Activated CD4-positive, alpha-beta memory T cell treated with anti-CD3 and anti-CD28 coated beads for 36 hours (primary cell): ENCODE measurements at regions not wholly inside any gene's neighbourhood (a gene's known extent, or its start where the extent isn't known, plus 50 kb on each side); places are given as distances from the start of the nearest gene placed in this dataset.

Experiments used
- CTCF ChIA-PET: fragments of 350-600 bp; sonication (Branson Sonifier 250); formaldehyde crosslinking; loops from one replicate; lab custom pipeline; 2021; ENCODE audit warnings: antibody characterized with exemption, inconsistent platforms; lab: Charles Lee
- POLR2A ChIA-PET: fragments of 350-600 bp; sonication (Branson Sonifier 250); formaldehyde crosslinking; loops from one replicate; lab custom pipeline; 2021; ENCODE audit warnings: antibody characterized with exemption; lab: Charles Lee
- DNase-seq: peaks from one replicate; pipeline ENCODE4 v3.0.0-alpha.2; 2020
- H3K27ac Mint-ChIP-seq: one replicate; pipeline ENCODE4 v1.8.0; 2021; ENCODE audit warnings: mixed read lengths
- H3K27me3 Mint-ChIP-seq: one replicate; pipeline ENCODE4 v1.8.0; 2021; ENCODE audit warnings: mixed read lengths
- H3K36me3 Mint-ChIP-seq: one replicate; pipeline ENCODE4 v1.8.0; 2021; ENCODE audit warnings: mixed read lengths
- H3K4me1 Mint-ChIP-seq: one replicate; pipeline ENCODE4 v1.8.0; 2021; ENCODE audit warnings: low read depth, mixed read lengths
- H3K4me3 Mint-ChIP-seq: one replicate; pipeline ENCODE4 v1.8.0; 2021; ENCODE audit warnings: mild to moderate bottlenecking, mixed read lengths
- H3K9me3 Mint-ChIP-seq: one replicate; pipeline ENCODE4 v1.8.0; 2021; ENCODE audit warnings: mixed read lengths
- intact Hi-C: fragments of 100-400 bp; cut with micrococcal nuclease; formaldehyde crosslinking; loops from one replicate; pipeline ENCODE4 v1.15.1; 2023

- Mint-ChIP-seq H3K4me1 (peaks cover 3% of the 10 kb centered on the region), H3K9me3 (no peaks in the 10 kb centered on the region), H3K27ac (no peak overlapping the region), H3K27me3 (peaks cover 2% of the 10 kb centered on the region), H3K4me3 (no peak overlapping the region), H3K36me3 (no peaks in the 10 kb centered on the region)
- intact Hi-C loops = no loop called here
- DNase-seq = no peak
- POLR2A ChIA-PET = no interaction called here
- CTCF ChIA-PET = no interaction called here
Measured at GRCh38 chr15:77749236-77749997, 116.7 kb upstream of the LINGO1 start.

GRCh38 chr15:77748078-77749064, 115.7 kb upstream of the LINGO1 start:
- intact Hi-C loops = no loop called here
- H3K9me3 Mint-ChIP-seq = no peaks in the 10 kb centered on the region
- ChIA-PET CTCF (no interaction called here), POLR2A (no interaction called here)
- H3K27ac Mint-ChIP-seq = no peak overlapping the region
- peaks cover 3% of the 10 kb centered on the region for H3K4me1 Mint-ChIP-seq
- H3K36me3 Mint-ChIP-seq = no peaks in the 10 kb centered on the region
- no peak overlapping the region for H3K4me3 Mint-ChIP-seq
- peaks cover 2% of the 10 kb centered on the region for H3K27me3 Mint-ChIP-seq
- no peak for DNase-seq

- CTCF ChIA-PET = no interaction called here
- Mint-ChIP-seq H3K36me3 (no peaks in the 10 kb centered on the region), H3K9me3 (no peaks in the 10 kb centered on the region), H3K27ac (no peak overlapping the region), H3K4me3 (no peak overlapping the region), H3K4me1 (peaks cover 3% of the 10 kb centered on the region), H3K27me3 (peaks cover 2% of the 10 kb centered on the region)
- intact Hi-C loops = no loop called here
- no peak for DNase-seq
- POLR2A ChIA-PET = no interaction called here
Measured at GRCh38 chr15:77747175-77748077, 114.7 kb upstream of the LINGO1 start.

DNA sequence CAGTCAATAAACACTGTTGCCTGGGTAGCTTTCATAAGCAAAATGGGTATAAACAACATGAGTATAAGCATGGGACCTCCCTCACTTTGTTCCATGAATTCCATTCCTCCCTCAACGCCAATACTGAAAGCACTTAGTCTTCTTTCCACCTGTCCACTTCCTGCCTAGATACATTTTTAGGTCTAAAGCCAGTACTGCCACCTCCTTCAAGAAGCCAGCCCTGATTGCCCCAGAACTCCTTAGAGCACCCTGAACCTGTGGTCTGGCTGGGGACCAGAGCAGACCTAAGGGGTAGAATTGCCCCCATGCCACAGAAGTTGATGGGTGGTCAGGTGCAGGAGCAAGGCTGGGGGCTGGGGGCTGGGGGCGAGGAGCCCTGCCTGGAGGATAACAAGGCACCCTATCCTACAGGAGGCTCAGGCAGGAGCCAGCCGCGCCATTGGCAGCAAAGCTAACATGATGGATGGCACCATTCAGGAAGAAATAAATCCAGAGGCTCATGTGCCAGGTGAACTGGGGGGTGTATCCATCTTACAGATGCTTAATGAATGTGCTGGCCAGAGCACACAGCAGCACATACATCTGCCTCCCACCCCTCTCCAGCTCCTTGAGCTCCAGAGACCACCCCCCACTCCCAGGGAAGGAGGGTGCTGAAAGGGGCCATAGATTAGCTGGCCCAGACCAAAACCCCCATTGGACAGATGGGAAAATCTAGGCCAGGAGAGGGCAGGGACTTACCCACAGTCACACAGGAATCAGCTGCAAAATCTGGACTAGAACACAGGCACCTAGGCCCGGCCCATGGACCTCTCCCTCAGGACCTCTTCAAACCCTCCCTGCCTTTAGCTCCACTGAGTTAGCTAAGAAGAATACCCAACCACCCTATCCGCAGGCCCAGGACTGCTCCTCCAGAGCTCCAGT, 113.8 kb upstream of the LINGO1 start:
- Mint-ChIP-seq H3K27me3 (peaks cover 2% of the 10 kb centered on the region), H3K27ac (no peak overlapping the region), H3K4me1 (peaks cover 3% of the 10 kb centered on the region), H3K4me3 (no peak overlapping the region), H3K9me3 (no peaks in the 10 kb centered on the region), H3K36me3 (no peaks in the 10 kb centered on the region)
- ChIA-PET POLR2A (no interaction called here), CTCF (interaction anchor here (0.7 kb wide), 1 partner anchor 113 kb away, joined by 3 read pairs; no protein-coding TSS in a partner anchor)
- intact Hi-C loops = no loop called here
- no peak for DNase-seq

GRCh38 chr15:77744398-77744797, 111.7 kb upstream of the LINGO1 start:
- Mint-ChIP-seq H3K4me3 (no peak overlapping the region), H3K4me1 (peaks cover 3% of the 10 kb centered on the region), H3K27me3 (peaks cover 6% of the 10 kb centered on the region), H3K9me3 (no peaks in the 10 kb centered on the region), H3K27ac (no peak overlapping the region), H3K36me3 (no peaks in the 10 kb centered on the region)
- ChIA-PET CTCF (no interaction called here), POLR2A (no interaction called here)
- DNase-seq = no peak
- intact Hi-C loops = no loop called here

DNA sequence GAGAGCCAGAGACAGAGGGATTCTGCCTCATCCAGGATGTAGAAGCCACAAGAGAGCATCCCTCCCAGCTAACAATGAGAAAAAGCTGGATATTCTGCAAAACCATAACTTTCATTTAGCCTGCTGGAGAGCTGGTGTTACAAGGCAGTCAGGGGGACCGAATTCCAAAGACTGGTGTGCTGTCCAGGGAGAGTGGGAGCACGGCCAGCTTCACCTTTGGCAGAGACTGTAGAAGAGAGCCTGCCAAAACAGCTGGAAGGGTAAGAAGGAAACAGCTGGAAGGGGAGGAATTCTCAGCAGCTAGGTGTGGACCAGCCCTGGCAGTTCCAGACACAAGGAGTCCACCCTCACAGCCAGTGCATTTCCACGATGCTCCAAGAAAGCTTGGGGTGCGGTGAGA, 109.9 kb upstream of the LINGO1 start:
- POLR2A ChIA-PET = no interaction called here
- no peak for DNase-seq
- Mint-ChIP-seq H3K27me3 (peaks cover 7% of the 10 kb centered on the region), H3K9me3 (no peaks in the 10 kb centered on the region), H3K27ac (no peak overlapping the region), H3K4me3 (no peak overlapping the region), H3K4me1 (peaks cover 3% of the 10 kb centered on the region), H3K36me3 (no peaks in the 10 kb centered on the region)
- intact Hi-C loops = no loop called here
- CTCF ChIA-PET = no interaction called here

- ChIA-PET CTCF (no interaction called here), POLR2A (no interaction called here)
Measured at GRCh38 chr15:77742127-77742526, 109.4 kb upstream of the LINGO1 start.

GRCh38 chr15:77741106-77741505, 108.4 kb upstream of the LINGO1 start:
- no peak overlapping the region for H3K4me3 Mint-ChIP-seq
- ChIA-PET CTCF (no interaction called here), POLR2A (no interaction called here)
- H3K27ac Mint-ChIP-seq = no peak overlapping the region
- H3K9me3 Mint-ChIP-seq = no peaks in the 10 kb centered on the region
- no peaks in the 10 kb centered on the region for H3K36me3 Mint-ChIP-seq
- H3K4me1 Mint-ChIP-seq = no peaks in the 10 kb centered on the region
- intact Hi-C loops = no loop called here
- no peak for DNase-seq
- H3K27me3 Mint-ChIP-seq = peaks cover 8% of the 10 kb centered on the region

More at GRCh38 chr15:77742127-77742526, 109.4 kb upstream of the LINGO1 start:
- H3K27ac Mint-ChIP-seq = no peak overlapping the region
- H3K36me3 Mint-ChIP-seq = no peaks in the 10 kb centered on the region
- no peak for DNase-seq
- intact Hi-C loops = no loop called here
- peaks cover 7% of the 10 kb centered on the region for H3K27me3 Mint-ChIP-seq
- no peaks in the 10 kb centered on the region for H3K4me1 Mint-ChIP-seq
- no peaks in the 10 kb centered on the region for H3K9me3 Mint-ChIP-seq
- no peak overlapping the region for H3K4me3 Mint-ChIP-seq

DNA sequence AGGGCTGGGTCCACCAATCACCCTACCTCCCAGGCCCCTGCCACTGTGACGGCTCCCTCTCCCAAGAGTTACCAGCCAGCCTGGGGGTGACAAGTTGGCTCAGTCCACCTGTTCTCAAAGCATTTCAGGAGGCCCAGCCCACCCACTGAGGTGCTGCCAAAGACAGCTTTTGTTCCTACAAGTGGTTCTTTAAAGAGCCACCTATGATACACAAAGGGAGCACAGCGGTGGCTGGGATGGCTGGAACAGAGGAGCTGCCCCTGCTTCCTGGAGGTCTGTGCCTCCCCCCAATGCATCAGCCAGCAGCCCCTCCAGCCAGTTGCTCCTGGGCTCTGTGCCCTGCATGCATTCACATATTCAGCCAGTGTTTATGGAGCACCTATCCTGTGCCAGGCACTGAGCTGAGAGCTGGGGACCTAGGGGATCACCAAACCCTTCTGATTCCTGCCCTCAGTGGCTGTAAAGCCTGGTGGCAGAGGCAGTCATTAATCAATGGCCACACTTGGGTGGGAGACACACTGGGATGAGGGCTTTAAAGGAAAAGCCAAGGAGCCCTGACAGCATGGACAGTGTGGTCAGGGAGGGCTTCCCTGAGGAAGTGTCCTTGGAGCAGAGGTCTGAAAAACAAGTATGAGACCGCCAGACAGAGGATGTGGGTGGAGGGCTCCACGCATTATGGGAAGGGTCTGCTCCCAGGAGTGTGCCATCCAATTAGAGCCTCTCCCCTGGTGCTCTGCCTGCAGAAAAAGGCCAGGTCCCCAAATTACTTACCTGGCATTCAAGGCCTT, 107.1 kb upstream of the LINGO1 start:
- no peaks in the 10 kb centered on the region for H3K36me3 Mint-ChIP-seq
- H3K9me3 Mint-ChIP-seq = no peaks in the 10 kb centered on the region
- no peak overlapping the region for H3K27ac Mint-ChIP-seq
- DNase-seq = no peak
- ChIA-PET CTCF (no interaction called here), POLR2A (no interaction called here)
- intact Hi-C loops = no loop called here
- H3K4me1 Mint-ChIP-seq = no peaks in the 10 kb centered on the region
- H3K4me3 Mint-ChIP-seq = no peak overlapping the region
- H3K27me3 Mint-ChIP-seq = peaks cover 8% of the 10 kb centered on the region

DNA sequence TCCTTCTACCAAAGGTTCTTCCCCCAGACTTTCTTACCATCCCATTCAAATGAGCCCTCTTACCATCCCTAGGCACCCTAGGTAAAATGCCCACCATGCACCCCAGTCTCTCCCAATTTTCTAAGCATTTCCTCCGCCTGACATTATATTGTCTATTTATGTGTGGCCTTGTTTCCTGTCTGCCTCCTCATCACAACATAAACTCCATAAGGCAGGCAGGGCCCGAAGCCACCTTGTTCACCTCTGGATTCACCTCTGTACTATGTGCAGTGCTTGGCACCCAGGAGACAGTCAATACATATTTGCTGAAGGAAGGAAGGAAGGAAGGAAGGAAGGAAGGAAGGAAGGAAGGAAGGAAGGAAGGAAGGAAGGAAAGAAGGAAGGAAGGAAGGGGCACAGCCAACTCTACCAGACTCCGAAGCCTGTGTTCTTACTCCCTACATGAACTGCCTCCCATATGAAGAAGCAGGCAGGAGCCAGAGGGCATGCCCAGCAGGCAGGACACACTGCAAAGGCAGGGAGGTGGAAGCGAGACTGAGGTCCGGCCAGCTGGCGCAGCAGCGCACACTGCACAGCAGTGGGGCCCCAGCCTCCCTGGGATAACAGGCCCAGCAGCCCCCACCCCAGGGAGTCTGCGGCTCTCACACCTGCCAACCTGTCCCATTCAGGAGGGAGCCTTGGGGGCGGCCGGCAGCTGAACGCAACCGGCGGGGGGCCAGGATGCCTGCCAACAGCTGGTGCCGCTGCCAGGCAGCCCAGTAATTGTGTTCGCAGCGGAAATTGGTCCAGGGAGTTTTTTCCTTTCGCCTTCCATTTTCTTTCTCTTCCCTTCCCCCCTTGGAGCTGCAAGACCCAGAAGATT, 106.0 kb upstream of the LINGO1 start:
- POLR2A ChIA-PET = no interaction called here
- no peaks in the 10 kb centered on the region for H3K36me3 Mint-ChIP-seq
- H3K9me3 Mint-ChIP-seq = no peaks in the 10 kb centered on the region
- H3K4me3 Mint-ChIP-seq = no peak overlapping the region
- CTCF ChIA-PET = no interaction called here
- H3K4me1 Mint-ChIP-seq = no peaks in the 10 kb centered on the region
- no peak overlapping the region for H3K27ac Mint-ChIP-seq
- no peak for DNase-seq
- intact Hi-C loops = no loop called here
- H3K27me3 Mint-ChIP-seq = peaks cover 8% of the 10 kb centered on the region
